GM21360 (cell line): ENCODE measurements at regions not wholly inside any gene's neighbourhood (a gene's known extent, or its start where the extent isn't known, plus 50 kb on each side); places are given as distances from the start of the nearest gene placed in this dataset.

Experiments used
- ATAC-seq: cut with Tn5 transposase; IDR thresholded peaks from one replicate; pipeline ENCODE4 v1.9.1; 2021; ENCODE audit warnings: mild to moderate bottlenecking, moderate library complexity; ENCODE audit not compliant: unreplicated experiment

GRCh38 chr17:77686903-77687302, 271.6 kb upstream of the TNRC6C start:
- no peak for ATAC-seq

DNA sequence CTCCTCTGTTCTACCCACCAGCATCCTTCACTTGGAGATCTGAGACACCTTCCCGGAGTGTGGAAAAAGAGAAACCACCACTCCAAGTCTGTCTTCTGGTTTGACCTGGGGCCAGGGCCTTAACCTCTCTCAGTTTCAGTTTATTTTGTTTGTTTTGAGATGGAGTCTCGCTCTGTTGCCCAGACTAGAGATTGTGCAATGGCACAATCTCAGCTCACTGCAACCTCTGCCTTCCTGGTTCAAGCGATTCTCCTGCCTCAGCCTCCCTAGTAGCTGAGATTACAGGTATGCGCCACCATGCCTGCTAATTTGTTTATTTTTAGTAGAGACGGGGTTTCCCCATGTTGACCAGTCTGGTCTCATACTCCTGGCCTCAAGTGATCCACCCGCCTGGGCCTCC, 271.1 kb upstream of the TNRC6C start:
- no peak for ATAC-seq

GRCh38 chr17:77687921-77688320, 270.6 kb upstream of the TNRC6C start:
- no peak for ATAC-seq

- ATAC-seq = no peak
Observed at GRCh38 chr17:77688369-77688768, 270.1 kb upstream of the TNRC6C start.

GRCh38 chr17:77690271-77691161, 268.0 kb upstream of the TNRC6C start:
- no peak for ATAC-seq

DNA sequence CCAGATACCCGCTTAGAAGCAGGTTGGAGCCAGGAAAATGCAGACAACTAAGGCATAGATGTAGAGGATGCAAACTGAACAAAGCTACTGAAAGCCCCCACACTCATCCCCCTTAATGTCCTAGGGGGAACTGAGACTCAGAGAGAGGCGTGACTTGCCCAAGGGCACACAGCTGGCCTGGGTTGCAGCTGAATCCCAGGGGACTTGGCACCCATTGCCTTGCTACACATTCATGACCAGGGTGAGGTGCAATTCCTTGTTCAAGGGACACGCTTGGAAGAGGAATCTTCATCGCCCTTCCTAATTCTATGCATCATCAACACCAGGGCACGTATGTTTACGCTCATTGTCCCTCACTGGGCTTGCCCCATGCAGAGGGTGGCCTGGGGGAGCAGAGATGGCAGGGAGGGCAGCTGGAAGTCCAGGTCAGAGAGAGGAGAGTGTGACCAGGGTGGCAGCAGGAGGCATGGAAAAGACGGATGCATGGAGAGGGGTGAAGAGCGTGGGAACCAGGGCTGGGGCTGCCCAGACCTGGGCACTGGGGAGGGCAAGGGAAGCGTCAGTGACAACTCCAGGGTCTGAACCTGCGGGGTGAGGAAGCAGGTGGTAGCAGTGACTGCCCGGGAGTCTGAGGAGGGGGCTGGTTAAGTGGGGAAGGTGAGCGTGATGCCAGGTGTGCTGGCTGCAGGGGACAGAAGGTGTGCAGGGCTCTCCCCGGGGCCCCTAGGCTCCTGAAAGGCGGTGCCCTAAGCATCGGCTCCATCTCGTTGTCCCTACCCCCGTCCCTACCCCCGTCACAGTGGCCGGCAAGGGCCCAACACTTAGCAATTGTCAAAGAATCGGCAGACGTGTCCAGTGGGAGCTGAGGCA, 267.1 kb upstream of the TNRC6C start:
- ATAC-seq = no peak

DNA sequence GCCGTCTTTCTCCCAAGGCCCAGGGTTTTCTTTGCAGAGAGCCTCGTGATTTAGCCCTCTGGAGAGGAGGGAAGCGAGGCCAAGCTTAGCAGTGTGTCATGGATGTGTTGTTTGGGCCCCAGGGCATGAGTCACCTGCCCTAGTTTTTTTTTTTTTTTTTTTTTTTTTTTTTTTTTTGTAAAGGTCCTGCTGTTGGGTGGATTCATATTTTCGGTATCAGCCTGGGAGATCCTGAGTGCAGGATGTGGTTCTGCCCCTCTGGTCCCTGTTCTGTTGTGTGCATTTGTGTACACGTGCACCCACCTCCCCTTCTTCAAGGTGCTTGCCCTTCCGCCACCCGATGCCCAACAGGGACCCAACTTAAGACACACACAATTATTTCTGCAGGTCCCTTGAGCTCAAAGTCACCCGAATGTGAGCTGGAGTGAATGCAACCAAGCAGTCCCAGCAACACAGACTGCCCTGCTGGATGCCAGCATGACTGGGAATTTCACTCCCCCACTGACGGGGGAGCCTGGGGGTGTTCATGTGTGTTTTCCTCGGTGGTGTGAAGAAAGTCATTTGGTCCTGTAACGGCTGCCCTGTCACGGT, 265.8 kb upstream of the TNRC6C start:
- no peak for ATAC-seq

DNA sequence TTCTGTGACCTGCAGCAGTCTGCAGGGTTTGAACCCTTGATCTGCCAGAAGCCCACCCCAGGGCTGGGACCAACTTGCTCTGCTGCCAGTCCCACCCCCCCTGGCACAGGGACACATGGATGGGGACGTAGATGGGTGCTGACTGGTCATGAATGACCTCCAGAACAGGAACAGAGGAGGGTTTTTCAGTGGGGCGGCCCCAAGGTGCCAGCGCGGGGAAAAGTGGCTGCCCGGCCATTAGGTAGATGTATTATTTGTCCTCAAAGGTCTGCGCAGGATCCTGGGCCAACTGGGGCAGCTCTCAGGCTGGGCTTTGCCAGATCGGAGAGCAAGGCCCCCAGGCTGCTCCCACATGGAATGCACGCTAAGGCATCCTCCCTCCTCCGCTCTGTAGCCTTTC, 265.2 kb upstream of the TNRC6C start:
- ATAC-seq = no peak

DNA sequence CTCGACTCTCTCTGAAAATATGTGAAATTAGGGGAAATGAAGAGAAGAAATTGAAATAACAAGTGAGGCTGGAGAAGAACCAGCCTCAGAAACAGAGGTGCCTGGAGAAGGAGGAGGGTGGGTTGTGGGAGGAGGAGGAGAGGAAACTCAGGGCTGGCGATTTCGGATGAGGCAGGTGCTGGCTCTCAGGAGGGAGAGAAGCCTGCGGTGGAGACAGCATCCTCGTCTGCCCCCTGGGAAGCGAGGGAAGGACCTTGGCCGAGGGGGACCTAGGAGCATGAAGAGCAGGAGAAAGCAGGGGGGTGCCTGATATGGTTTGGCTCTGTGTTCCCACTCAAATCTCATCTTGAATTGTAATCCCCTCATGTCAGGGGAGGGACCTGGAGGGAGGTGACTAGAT, 264.7 kb upstream of the TNRC6C start:
- ATAC-seq = no peak

DNA sequence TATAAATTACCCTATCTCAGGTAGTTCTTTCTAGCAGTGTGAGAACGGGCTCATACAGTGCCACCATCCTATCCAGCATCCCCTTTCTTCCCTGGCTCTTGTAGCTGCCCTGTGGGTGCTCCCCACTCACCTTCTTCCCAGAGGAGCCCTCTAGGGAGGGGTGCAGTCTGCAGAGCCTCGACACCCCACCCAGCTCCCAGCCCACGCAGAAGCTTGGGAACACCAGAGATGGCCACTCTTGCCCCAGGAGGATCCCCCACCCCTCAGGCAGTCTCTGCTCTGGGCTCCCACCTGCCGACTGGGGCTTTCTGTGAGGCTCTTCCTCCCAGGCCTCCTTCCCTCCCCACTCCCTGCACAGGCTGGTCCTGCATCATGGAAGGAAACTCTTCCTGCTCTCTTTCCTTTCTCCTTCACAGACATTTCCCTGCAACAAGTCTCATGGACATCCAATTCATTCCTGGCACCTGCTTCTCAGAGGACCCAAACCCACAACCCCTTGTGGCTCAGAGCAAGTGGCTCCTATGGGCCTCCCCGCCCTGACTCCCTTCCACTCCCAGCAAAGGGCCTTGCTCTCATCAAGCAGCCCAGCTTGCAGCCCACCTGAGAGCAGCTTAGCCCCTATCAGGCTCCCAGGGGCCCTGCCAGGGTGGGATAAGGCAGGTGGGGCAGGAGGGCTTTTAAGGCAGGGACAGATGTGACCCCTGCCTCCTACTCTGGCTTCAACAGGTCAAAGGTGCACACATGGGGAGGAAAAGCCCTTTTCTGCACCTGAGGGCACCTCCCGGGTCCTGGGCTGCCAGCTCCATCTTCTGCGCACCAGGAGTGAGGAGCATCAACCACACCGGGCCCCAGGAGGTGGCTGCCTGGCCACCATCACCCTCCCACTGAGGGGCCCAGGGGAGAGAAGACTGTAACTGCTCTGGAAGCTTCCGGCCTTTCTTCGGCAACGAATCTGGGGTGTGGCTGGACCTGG, 263.8 kb upstream of the TNRC6C start:
- ATAC-seq = no peak

- no peak for ATAC-seq
Observed at GRCh38 chr17:77695386-77695785, 263.1 kb upstream of the TNRC6C start.

- no peak for ATAC-seq
Observed at GRCh38 chr17:77696151-77696720, 262.3 kb upstream of the TNRC6C start.

- ATAC-seq = no peak
Observed at GRCh38 chr17:77696721-77697460, 261.6 kb upstream of the TNRC6C start.

DNA sequence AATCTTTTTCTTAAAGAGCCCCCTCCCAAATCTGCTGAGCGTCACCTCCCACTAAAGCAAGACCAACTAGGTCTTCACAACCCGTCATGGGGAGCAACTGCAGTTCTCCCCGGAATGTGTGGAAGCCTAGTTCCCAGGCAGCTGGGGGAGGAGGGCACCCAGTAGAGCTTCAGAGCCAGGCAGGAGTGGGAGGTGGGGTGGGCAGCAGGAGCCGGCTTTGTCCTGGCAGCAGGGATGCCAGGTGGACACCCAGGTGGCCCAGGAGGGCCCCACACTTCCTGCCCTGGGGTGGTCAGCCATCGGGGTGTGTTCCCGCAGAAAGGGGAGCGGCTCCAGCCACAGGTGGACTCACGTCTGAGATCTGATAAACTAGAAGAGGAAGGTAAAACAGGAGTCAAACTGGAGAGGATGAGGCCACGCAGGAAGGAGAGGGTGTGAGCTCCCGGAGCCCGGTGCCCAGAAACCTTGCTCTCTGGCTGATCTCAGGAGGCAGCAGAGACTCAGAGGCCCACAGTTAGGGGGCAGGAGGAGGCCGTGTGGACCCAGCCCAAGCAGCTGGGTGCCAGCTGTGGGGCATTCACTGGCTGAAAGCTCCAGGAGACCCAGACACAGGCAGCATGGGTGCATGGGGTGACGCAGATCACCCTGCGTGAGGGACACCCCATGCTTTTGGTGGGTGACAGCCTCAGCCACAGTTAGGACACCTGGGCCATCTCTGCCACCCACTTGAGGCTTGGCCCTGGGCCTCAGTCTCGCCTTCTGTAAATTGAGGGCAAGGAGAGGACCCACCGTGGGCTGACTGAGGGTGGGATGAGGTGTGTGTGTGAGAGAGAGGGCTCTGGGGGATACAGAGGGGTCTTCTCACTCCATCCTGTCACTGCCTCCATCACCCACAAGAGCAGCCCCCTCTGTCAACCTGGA, 260.8 kb upstream of the TNRC6C start:
- no peak for ATAC-seq

- ATAC-seq = no peak
Observed at GRCh38 chr17:77698903-77699623, 259.4 kb upstream of the TNRC6C start.

- no peak for ATAC-seq
Observed at GRCh38 chr17:77700165-77700881, 258.2 kb upstream of the TNRC6C start.

DNA sequence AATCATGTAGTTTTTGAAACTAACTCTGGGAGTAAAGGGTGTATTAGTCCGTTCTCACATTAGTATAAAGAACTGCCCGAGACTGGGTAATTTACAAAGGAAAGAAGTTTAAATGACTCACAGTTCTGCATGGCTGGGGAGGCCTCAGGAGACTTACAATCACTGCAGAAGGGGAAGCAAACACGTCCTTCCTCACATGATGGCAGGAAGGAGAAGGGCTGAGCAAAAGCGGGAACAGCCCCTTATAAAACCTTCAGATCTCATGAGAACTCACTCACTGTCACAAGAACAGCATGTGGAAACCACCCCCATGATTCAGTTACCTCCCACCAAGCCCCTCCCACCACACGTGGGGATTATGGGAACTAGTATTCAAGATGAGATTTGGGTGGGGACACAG, 256.5 kb upstream of the TNRC6C start:
- ATAC-seq = no peak
